ENCODE measurements at regions not wholly inside any gene's neighbourhood (a gene's known extent, or its start where the extent isn't known, plus 50 kb on each side); places are given as distances from the start of the nearest gene placed in this dataset.

GRCh38 chr4:106614441-106614840, 245.9 kb upstream of the GIMD1 start:
- H3K79me2 ChIP-seq (ENCODE audit: control insufficient read depth, insufficient read depth, low read length): no peaks in the 10 kb centered on the region
- WGBS (ENCODE audit: insufficient coverage, insufficient replicate concordance, low lambda C conversion rate, missing lambda C conversion rate): 24% methylated on average over 4 of the region's 4 CpGs
- ChIA-PET CTCF (no interaction called here), POLR2A (no interaction called here), SMC1A (ENCODE audit: uncharacterized antibody, unreplicated experiment) (no interaction called here), RAD21 (ENCODE audit: unreplicated experiment) (no interaction called here)
- no peaks in the 10 kb centered on the region for H3K27me3 ChIP-seq (replicated peaks in 1 of 2; ENCODE audit: control insufficient read depth in 2 of 2, insufficient read depth in 2 of 2, low read length in 1 of 2)
- no TSS peak for BruUV-seq (replicated peaks)
- H3K27ac ChIP-seq (ENCODE audit: control insufficient read depth, insufficient read depth): no peak overlapping the region
- no peaks in the 10 kb centered on the region for H4K20me1 ChIP-seq (ENCODE audit: control insufficient read depth, insufficient read depth)
- no peaks in the 10 kb centered on the region for H3K36me3 ChIP-seq (ENCODE audit: control insufficient read depth in 2 of 2, insufficient read depth in 2 of 2, low read length in 1 of 2)
- FAIRE-seq: no peak
- H3K4me1 ChIP-seq (ENCODE audit: control insufficient read depth, insufficient read depth, low read length): no peaks in the 10 kb centered on the region
- ATAC-seq: no peak
- H3K9ac ChIP-seq (ENCODE audit: control insufficient read depth, insufficient read depth, low read length): no peak overlapping the region
- H3K4me2 ChIP-seq (ENCODE audit: control insufficient read depth, insufficient read depth): no peak overlapping the region
- no peak for DNase-seq (ENCODE audit: low read depth, low spot score)
- no peak overlapping the region for H3K4me3 ChIP-seq
- H3K9me3 ChIP-seq (replicated peaks; ENCODE audit: control insufficient read depth, insufficient read depth, low read length): no peaks in the 10 kb centered on the region
- intact Hi-C loops (cut with micrococcal nuclease; ENCODE audit: unreplicated experiment) (no loop called here), in situ Hi-C loops (cut with MboI) (no loop called here)
- TF ChIP-seq SP1 (IDR thresholded peaks at IDR 0.05; ENCODE audit: low read depth, low read length) (no peak), BCL3 (IDR thresholded peaks at IDR 0.05; ENCODE audit: borderline replicate concordance, insufficient read depth, low read depth, low read length, poor library complexity, severe bottlenecking) (no peak), ZNF24 (IDR thresholded peaks at IDR 0.05) (no peak), ZNF622 (IDR thresholded peaks at IDR 0.05) (no peak), PAX8 (IDR thresholded peaks at IDR 0.05) (no peak), SKIL (IDR thresholded peaks at IDR 0.05; ENCODE audit: low read depth, poor library complexity, severe bottlenecking) (no peak), NFYB (IDR thresholded peaks at IDR 0.05; ENCODE audit: insufficient read depth, low read depth, low read length) (no peak), SMAD1 (IDR thresholded peaks at IDR 0.05; ENCODE audit: low read depth, partially characterized antibody) (no peak), NKRF (conservative IDR thresholded peaks at IDR 0.05) (no peak), ASH2L (IDR thresholded peaks at IDR 0.05; ENCODE audit: borderline replicate concordance, low read depth) (no peak), RFX5 (IDR thresholded peaks at IDR 0.05; ENCODE audit: low read depth, low read length) (no peak), PBX3 (IDR thresholded peaks at IDR 0.05; ENCODE audit: insufficient replicate concordance, low read depth, low read length) (no peak), RBBP5 (conservative IDR thresholded peaks at IDR 0.05) (no peak), WRNIP1 (IDR thresholded peaks at IDR 0.05; ENCODE audit: borderline replicate concordance, low read depth, low read length) (no peak), NR2F1 (conservative IDR thresholded peaks at IDR 0.05) (no peak), HCFC1 (IDR thresholded peaks at IDR 0.05; ENCODE audit: low read length) (no peak)
- H2AFZ ChIP-seq (ENCODE audit: control insufficient read depth, low read depth, low read length): no peak overlapping the region
